IMR-90 (cell line): ENCODE measurements at regions not wholly inside any gene's neighbourhood (a gene's known extent, or its start where the extent isn't known, plus 50 kb on each side); places are given as distances from the start of the nearest gene placed in this dataset.
A peak's percentile ranks its signal among the peaks of the same experiment; 100 is the strongest.

Source experiments
- ATAC-seq: fragments of 200-7000 bp; cut with Tn5 transposase; 2 replicates; pipeline ENCODE4 v1.9.1; 2020; ENCODE audit warnings: low read depth, mild to moderate bottlenecking, moderate library complexity
- BruUV-seq: library from RNA; stranded (reverse); fragments of 400-500 nt; replicated peaks from 2 replicates; lab custom pipeline; 2021; lab: Mats Ljungman, UMichigan
- CTCF ChIA-PET: fragments of 300-600 bp; formaldehyde crosslinking; extraction: SDS; loops from one replicate; lab custom pipeline; 2021; ENCODE audit warnings: antibody characterized with exemption; lab: Yijun Ruan, JAX
- POLR2A ChIA-PET: fragments of 300-600 bp; sonication (Branson Sonifier 250); formaldehyde crosslinking; loops from one replicate; lab custom pipeline; 2022; ENCODE audit warnings: antibody characterized with exemption; ENCODE audit not compliant: unreplicated experiment; lab: Charles Lee
- DNase-seq: peaks from one replicate; pipeline ENCODE4 v3.0.0; 2013
- H2AFZ ChIP-seq: replicated peaks from 2 replicates; pipeline ENCODE3; 2013; ENCODE audit warnings: low read length, mild to moderate bottlenecking; ENCODE audit not compliant: poor library complexity
- H2AK5ac ChIP-seq: 2 replicates; pipeline ENCODE4 v1.6.1; 2013; ENCODE audit warnings: low read depth, low read length, inconsistent platforms
- H2AK9ac ChIP-seq: replicated peaks from 2 replicates; pipeline ENCODE3; 2013; ENCODE audit warnings: mild to moderate bottlenecking, low read depth, low read length, moderate library complexity; ENCODE audit not compliant: poor library complexity
- H2BK120ac ChIP-seq: 2 replicates; pipeline ENCODE4 v1.6.1; 2013; ENCODE audit warnings: low read depth, low read length, inconsistent platforms
- H2BK15ac ChIP-seq: 3 replicates; pipeline ENCODE4 v1.6.1; 2013; ENCODE audit warnings: low read depth, low read length, inconsistent platforms
- H2BK20ac ChIP-seq: 2 replicates; pipeline ENCODE4 v1.6.1; 2013; ENCODE audit warnings: low read depth, mild to moderate bottlenecking, inconsistent platforms, low read length, moderate library complexity
- H2BK5ac ChIP-seq: 2 replicates; pipeline ENCODE4 v1.6.1; 2013; ENCODE audit warnings: mild to moderate bottlenecking, low read depth, low read length, inconsistent platforms; ENCODE audit not compliant: poor library complexity, severe bottlenecking
- H3K14ac ChIP-seq: replicated peaks from 2 replicates; pipeline ENCODE4 v1.6.1; 2013; ENCODE audit warnings: low read depth, low read length, inconsistent platforms
- H3K18ac ChIP-seq: 2 replicates; pipeline ENCODE4 v1.6.1; 2013; ENCODE audit warnings: low read depth, low read length, control low read depth
- H3K23ac ChIP-seq: 2 replicates; pipeline ENCODE4 v1.6.1; 2013; ENCODE audit warnings: low read depth, low read length, inconsistent platforms
- H3K27ac ChIP-seq: 2 replicates; pipeline ENCODE4 v1.5.1; 2013; ENCODE audit warnings: mild to moderate bottlenecking, control low read depth, low read length; ENCODE audit not compliant: insufficient read depth
- H3K27me3 ChIP-seq: 2 replicates; pipeline ENCODE4 v1.6.1; 2013; ENCODE audit warnings: low read length; ENCODE audit not compliant: control insufficient read depth, insufficient read depth
- H3K36me3 ChIP-seq: 2 replicates; pipeline ENCODE4 v1.6.1; 2013; ENCODE audit warnings: low read length, mixed read lengths; ENCODE audit not compliant: control insufficient read depth, insufficient read depth
- H3K4ac ChIP-seq: 2 replicates; pipeline ENCODE4 v1.6.1; 2013; ENCODE audit warnings: low read depth, low read length, inconsistent platforms
- H3K4me1 ChIP-seq: 2 replicates; pipeline ENCODE4 v1.6.1; 2013; ENCODE audit warnings: low read length, mixed read lengths; ENCODE audit not compliant: control insufficient read depth, insufficient read depth
- H3K4me2 ChIP-seq: 2 replicates; pipeline ENCODE4 v1.6.1; 2013; ENCODE audit warnings: low read depth, mild to moderate bottlenecking, control low read depth, low read length, moderate library complexity
- H3K4me3 ChIP-seq: 2 replicates; pipeline ENCODE4 v1.5.1; 2013; ENCODE audit warnings: low read depth, mild to moderate bottlenecking, control low read depth, low read length, moderate library complexity; ENCODE audit not compliant: insufficient read depth
- H3K56ac ChIP-seq: 2 replicates; pipeline ENCODE4 v1.6.1; 2013; ENCODE audit warnings: low read length, inconsistent platforms; ENCODE audit not compliant: insufficient read depth; ENCODE audit errors: extremely low read depth
- H3K79me1 ChIP-seq, 2 experiments: 2 replicates each; pipeline ENCODE4 v1.6.1; 2013; ENCODE audit warnings: low read length in 2 of 2, inconsistent platforms in 1 of 2, low read depth in 1 of 2
- H3K9ac ChIP-seq: 2 replicates; pipeline ENCODE4 v1.6.1; 2013; ENCODE audit warnings: low read depth, low read length, control low read depth
- H3K9me1 ChIP-seq: 2 replicates; pipeline ENCODE4 v1.6.1; 2013; ENCODE audit warnings: low read length, inconsistent platforms; ENCODE audit not compliant: insufficient read depth
- H3K9me3 ChIP-seq: 2 replicates; pipeline ENCODE4 v1.6.1; 2013; ENCODE audit warnings: low read length; ENCODE audit not compliant: control insufficient read depth, insufficient read depth
- H4K20me1 ChIP-seq: 2 replicates; pipeline ENCODE4 v1.6.1; 2013; ENCODE audit warnings: low read length, inconsistent platforms; ENCODE audit not compliant: insufficient read depth
- H4K5ac ChIP-seq: 2 replicates; pipeline ENCODE4 v1.6.1; 2013; ENCODE audit warnings: mild to moderate bottlenecking, low read depth, low read length, control low read depth
- H4K8ac ChIP-seq, 2 experiments: 2 replicates each; pipeline ENCODE4 v1.6.1; 2013; ENCODE audit warnings: low read depth in 2 of 2, low read length in 2 of 2, control low read depth in 1 of 2, inconsistent platforms in 1 of 2
- H4K91ac ChIP-seq: 2 replicates; pipeline ENCODE4 v1.6.1; 2013; ENCODE audit warnings: low read depth, low read length, inconsistent platforms; ENCODE audit not compliant: insufficient read depth
- BHLHE40 ChIP-seq: fragments of 150-350 bp; IDR thresholded peaks from 2 replicates; pipeline ENCODE4 v1.6.1; 2016; ENCODE audit warnings: mild to moderate bottlenecking, low read depth, low read length
- MAZ ChIP-seq: IDR thresholded peaks from 2 replicates; pipeline ENCODE4 v1.6.1; 2012; ENCODE audit warnings: low read depth, mild to moderate bottlenecking, low read length, improper control_type of control experiment, moderate library complexity, borderline replicate concordance
- POLR2A ChIP-seq: IDR thresholded peaks from 2 replicates; pipeline ENCODE4 v1.6.1; 2012; ENCODE audit warnings: mild to moderate bottlenecking, low read depth, low read length
- RAD21 ChIP-seq: IDR thresholded peaks from 2 replicates; pipeline ENCODE4 v1.6.1; 2012; ENCODE audit warnings: low read length, improper control_type of control experiment
- RFX5 ChIP-seq: IDR thresholded peaks from 2 replicates; pipeline ENCODE4 v1.8.0; 2012; ENCODE audit warnings: low read depth, mild to moderate bottlenecking, low read length, moderate library complexity
- SMC3 ChIP-seq: fragments of 150-350 bp; IDR thresholded peaks from 2 replicates; pipeline ENCODE4 v1.6.1; 2016; ENCODE audit warnings: low read depth, mild to moderate bottlenecking, antibody characterized with exemption, low read length, moderate library complexity
- WGBS, 2 experiments: methylation state at CpG; one replicate each; pipeline versions ENCODE4 v1.1.5 to v1.1.7; 2013; ENCODE audit warnings: missing lambda C conversion rate in 2 of 2; ENCODE audit not compliant: insufficient read length in 1 of 2; ENCODE audit errors: extremely low coverage in 2 of 2; 5-methylcytosine and 5-hydroxymethylcytosine counted together
- dilution Hi-C: fragments of 300-500 bp; cut with HindIII; formaldehyde crosslinking; loops from one replicate; pipeline ENCODE4 v1.14.3; 2018; ENCODE audit warnings: low sequenced_read_pairs; ENCODE audit not compliant: unreplicated experiment
- in situ Hi-C: fragments of 300-500 bp; cut with MboI; formaldehyde crosslinking; loops from 3 replicates; pipeline ENCODE4 v1.14.3; 2019; ENCODE audit warnings: low sequenced_read_pairs, inconsistent platforms, mixed read lengths
- intact Hi-C: fragments of 100-400 bp; cut with micrococcal nuclease; formaldehyde crosslinking; loops from 2 replicates; pipeline ENCODE4 v1.10.0; 2022

- H3K4me3 ChIP-seq, result no peak overlapping the region
- no peak for ATAC-seq
- no peaks in the 10 kb centered on the region for H3K27me3 ChIP-seq
- 0 out of 4 replicates have a peak, but pooled peaks cover 0 to 3% of the 10 kb centered on the region in 2 experiments for H3K79me1 ChIP-seq
- H3K27ac ChIP-seq, result no peak overlapping the region
- H2BK15ac ChIP-seq, result peak overlapping the region; percentile 15; the same call in 1 of the 3 replicates
- no peak overlapping the region for H2AFZ ChIP-seq
- H3K18ac ChIP-seq, result 0 out of 2 replicates have a peak overlapping the region, but pooled peaks have one; percentile 12
- H3K9ac ChIP-seq, result no peak overlapping the region
- H2AK9ac ChIP-seq, result no peak overlapping the region
- H4K91ac ChIP-seq, result peak overlapping the region; percentile 24; the same call in 1 of the 2 replicates
- no peak for DNase-seq
- 95% methylated on average over 14 of the region's 36 CpGs; no CpG with 5 or more reads in 1 of the 2 experiments for WGBS, 2 experiments
- no peak overlapping the region for H4K8ac ChIP-seq
- H3K9me1 ChIP-seq, result 0 out of 2 replicates have a peak, but pooled peaks cover 8% of the 10 kb centered on the region
- no peaks in the 10 kb centered on the region for H3K36me3 ChIP-seq
- H3K23ac ChIP-seq, result no peak overlapping the region
- H2BK20ac ChIP-seq, result peak overlapping the region; percentile 8; the same call in 1 of the 2 replicates
- H2BK5ac ChIP-seq, result no peak overlapping the region
- BruUV-seq, result no TSS peak
- no peak overlapping the region for H3K4me2 ChIP-seq
- TF ChIP-seq RAD21 (no peak), RFX5 (no peak), SMC3 (no peak), MAZ (no peak), BHLHE40 (no peak), POLR2A (no peak)
- H3K4me1 ChIP-seq, result peaks cover 10% of the 10 kb centered on the region
- peaks cover 3% of the 10 kb centered on the region; the same call in 1 of the 2 replicates for H3K9me3 ChIP-seq
- intact Hi-C loops, result loop anchor here (5.0 kb wide), 1 partner anchor 98 kb away; no protein-coding TSS in a partner anchor
- CTCF ChIA-PET, result interaction anchor here (0.8 kb wide), 1 partner anchor 235 kb away, joined by 4 read pairs; no protein-coding TSS in a partner anchor
- dilution Hi-C loops, result loop anchor here (25.0 kb wide), 1 partner anchor 243 kb away; no protein-coding TSS in a partner anchor
- H2AK5ac ChIP-seq, result peak overlapping the region; percentile 89
- H4K20me1 ChIP-seq, result no peaks in the 10 kb centered on the region
- H4K5ac ChIP-seq, result no peak overlapping the region
- H3K4ac ChIP-seq, result peak overlapping the region; percentile 67; the same call in 1 of the 2 replicates
- H3K56ac ChIP-seq, result no peak overlapping the region
- in situ Hi-C loops, result loop anchor here (5.0 kb wide), 2 partner anchors 143 to 233 kb away; partner anchors contain the start of gene SOCS6
- H2BK120ac ChIP-seq, result peak overlapping the region; percentile 14; the same call in 1 of the 2 replicates
- H3K14ac ChIP-seq, result no peak overlapping the region
- POLR2A ChIA-PET, result no interaction called here
Measured at GRCh38 chr18:70429847-70430500, 141.1 kb downstream of the SOCS6 start.
